ENCODE measurements at regions not wholly inside any gene's neighbourhood (a gene's known extent, or its start where the extent isn't known, plus 50 kb on each side); places are given as distances from the start of the nearest gene placed in this dataset.

DNA sequence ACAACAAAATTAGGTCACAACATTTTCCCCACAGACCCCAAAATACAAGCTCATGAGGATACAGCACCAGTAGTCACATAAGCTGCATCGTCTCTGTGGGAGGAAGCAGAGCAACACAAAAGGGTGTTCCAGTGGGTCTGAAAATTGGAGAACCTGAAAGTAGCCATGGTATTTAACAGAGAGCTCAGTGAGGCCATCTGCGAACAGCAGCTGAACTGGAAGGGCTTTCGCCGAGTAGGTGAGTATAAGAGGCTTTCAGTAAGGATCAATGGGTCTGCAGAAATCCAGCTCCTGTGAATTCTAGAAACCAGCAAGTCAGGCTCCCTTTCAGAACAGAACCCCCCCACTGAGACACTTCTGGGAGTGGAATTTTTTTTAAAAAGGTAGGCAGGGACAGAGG is 120.0 kb upstream of the RREB1 start:
- TF ChIP-seq, protein P1, sequence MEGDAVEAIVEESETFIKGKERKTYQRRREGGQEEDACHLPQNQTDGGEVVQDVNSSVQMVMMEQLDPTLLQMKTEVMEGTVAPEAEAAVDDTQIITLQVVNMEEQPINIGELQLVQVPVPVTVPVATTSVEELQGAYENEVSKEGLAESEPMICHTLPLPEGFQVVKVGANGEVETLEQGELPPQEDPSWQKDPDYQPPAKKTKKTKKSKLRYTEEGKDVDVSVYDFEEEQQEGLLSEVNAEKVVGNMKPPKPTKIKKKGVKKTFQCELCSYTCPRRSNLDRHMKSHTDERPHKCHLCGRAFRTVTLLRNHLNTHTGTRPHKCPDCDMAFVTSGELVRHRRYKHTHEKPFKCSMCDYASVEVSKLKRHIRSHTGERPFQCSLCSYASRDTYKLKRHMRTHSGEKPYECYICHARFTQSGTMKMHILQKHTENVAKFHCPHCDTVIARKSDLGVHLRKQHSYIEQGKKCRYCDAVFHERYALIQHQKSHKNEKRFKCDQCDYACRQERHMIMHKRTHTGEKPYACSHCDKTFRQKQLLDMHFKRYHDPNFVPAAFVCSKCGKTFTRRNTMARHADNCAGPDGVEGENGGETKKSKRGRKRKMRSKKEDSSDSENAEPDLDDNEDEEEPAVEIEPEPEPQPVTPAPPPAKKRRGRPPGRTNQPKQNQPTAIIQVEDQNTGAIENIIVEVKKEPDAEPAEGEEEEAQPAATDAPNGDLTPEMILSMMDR (conservative IDR thresholded peaks at IDR 0.05; ENCODE audit: low read length) = no peak
- TF ChIP-seq EZH2phosphoT487 (IDR thresholded peaks at IDR 0.05; ENCODE audit: borderline replicate concordance, low read depth, low read length) = no peak
